BLaER1 (cell line): ENCODE measurements at regions not wholly inside any gene's neighbourhood (a gene's known extent, or its start where the extent isn't known, plus 50 kb on each side); places are given as distances from the start of the nearest gene placed in this dataset.

Experiments
- H3K27ac ChIP-seq: shearing (Covaris generic); formaldehyde crosslinking; 2 replicates; pipeline ENCODE4 v1.8.1; 2022
- H3K27me3 ChIP-seq: shearing (Covaris generic); formaldehyde crosslinking; 2 replicates; pipeline ENCODE4 v1.8.1; 2022
- H3K36me3 ChIP-seq: shearing (Covaris generic); formaldehyde crosslinking; 2 replicates; pipeline ENCODE4 v1.8.1; 2022
- H3K4me1 ChIP-seq: shearing (Covaris generic); formaldehyde crosslinking; 2 replicates; pipeline ENCODE4 v1.8.1; 2022
- H3K4me2 ChIP-seq: shearing (Covaris generic); formaldehyde crosslinking; 2 replicates; pipeline ENCODE4 v1.8.1; 2022
- H3K4me3 ChIP-seq: shearing (Covaris generic); formaldehyde crosslinking; 2 replicates; pipeline ENCODE4 v1.8.1; 2022
- H3K9ac ChIP-seq: shearing (Covaris generic); formaldehyde crosslinking; 2 replicates; pipeline ENCODE4 v1.8.1; 2022
- H3K9me3 ChIP-seq: shearing (Covaris generic); formaldehyde crosslinking; 2 replicates; pipeline ENCODE4 v1.8.1; 2022
- H4K20me1 ChIP-seq: shearing (Covaris generic); formaldehyde crosslinking; 2 replicates; pipeline ENCODE4 v1.8.1; 2022
- Cebpa-rat ChIP-seq: shearing (Covaris generic); IDR thresholded peaks from 2 replicates; pipeline ENCODE4 v1.8.1; 2022

DNA sequence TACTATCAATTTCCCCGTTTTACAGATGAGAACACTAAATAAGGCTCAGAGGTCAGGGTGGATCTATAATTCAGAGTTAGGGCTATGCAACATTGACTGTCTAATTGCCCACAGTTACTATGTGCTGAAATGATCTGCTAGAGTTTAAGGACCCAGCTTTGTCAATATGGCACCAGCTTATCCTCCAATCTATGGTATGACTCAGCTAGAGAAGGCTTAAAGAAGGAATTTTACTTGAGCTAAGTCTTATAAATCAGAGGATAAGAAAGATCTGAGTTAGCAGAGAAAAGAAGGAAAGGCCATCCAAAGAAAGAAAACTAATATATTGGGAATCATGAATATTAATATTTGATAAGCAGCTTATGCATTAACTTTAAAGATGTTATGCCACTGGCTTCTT lies 78.1 kb downstream of the ASB9 start:
- Histone ChIP-seq H3K4me3 (no peak overlapping the region), H3K36me3 (no peaks in the 10 kb centered on the region), H4K20me1 (no peaks in the 10 kb centered on the region), H3K27me3 (peaks cover 85% of the 10 kb centered on the region), H3K4me1 (no peaks in the 10 kb centered on the region), H3K4me2 (no peak overlapping the region), H3K9ac (no peak overlapping the region), H3K9me3 (no peaks in the 10 kb centered on the region), H3K27ac (no peak overlapping the region)
- no peak for TF ChIP-seq Cebpa-rat

GRCh38 chrX:15188039-15188438 lies 81.8 kb downstream of the ASB9 start:
- Histone ChIP-seq H3K27me3 (peaks cover 89% of the 10 kb centered on the region), H3K36me3 (no peaks in the 10 kb centered on the region), H3K4me2 (no peak overlapping the region), H3K9me3 (no peaks in the 10 kb centered on the region), H3K4me3 (no peak overlapping the region), H3K9ac (no peak overlapping the region), H4K20me1 (no peaks in the 10 kb centered on the region), H3K4me1 (no peaks in the 10 kb centered on the region), H3K27ac (no peak overlapping the region)
- no peak for TF ChIP-seq Cebpa-rat

- H3K27ac ChIP-seq: no peak overlapping the region
- no peak overlapping the region for H3K9ac ChIP-seq
- H3K4me1 ChIP-seq: no peaks in the 10 kb centered on the region
- no peak overlapping the region for H3K4me3 ChIP-seq
- H3K9me3 ChIP-seq: no peaks in the 10 kb centered on the region
- peaks cover 8% of the 10 kb centered on the region; the same call in 1 of the 2 replicates for H4K20me1 ChIP-seq
- peaks cover 88% of the 10 kb centered on the region for H3K27me3 ChIP-seq
- no peak overlapping the region for H3K4me2 ChIP-seq
- TF ChIP-seq Cebpa-rat: no peak
- no peaks in the 10 kb centered on the region for H3K36me3 ChIP-seq
These were observed 92.6 kb downstream of the ASB9 start for GRCh38 chrX:15177316-15177715.

- Histone ChIP-seq H3K27ac (no peak overlapping the region), H3K36me3 (no peaks in the 10 kb centered on the region), H3K4me2 (no peak overlapping the region), H3K27me3 (peaks cover 99% of the 10 kb centered on the region), H3K4me3 (no peak overlapping the region), H4K20me1 (no peaks in the 10 kb centered on the region; the same call in 1 of the 2 replicates), H3K4me1 (peaks cover 13% of the 10 kb centered on the region), H3K9me3 (no peaks in the 10 kb centered on the region), H3K9ac (no peak overlapping the region)
- no peak for TF ChIP-seq Cebpa-rat
These were observed 96.5 kb downstream of the ASB9 start for GRCh38 chrX:15173411-15173810.

- Histone ChIP-seq H3K4me2 (peak overlapping the region; percentile 30), H3K27ac (no peak overlapping the region), H3K9ac (no peak overlapping the region), H3K4me3 (no peak overlapping the region), H3K36me3 (no peaks in the 10 kb centered on the region), H3K4me1 (peaks cover 13% of the 10 kb centered on the region), H4K20me1 (no peaks in the 10 kb centered on the region; the same call in 1 of the 2 replicates), H3K27me3 (peaks cover 99% of the 10 kb centered on the region), H3K9me3 (no peaks in the 10 kb centered on the region; the same call in 1 of the 2 replicates)
- no peak for TF ChIP-seq Cebpa-rat
These were observed 99.0 kb downstream of the ASB9 start for GRCh38 chrX:15170927-15171326.

DNA sequence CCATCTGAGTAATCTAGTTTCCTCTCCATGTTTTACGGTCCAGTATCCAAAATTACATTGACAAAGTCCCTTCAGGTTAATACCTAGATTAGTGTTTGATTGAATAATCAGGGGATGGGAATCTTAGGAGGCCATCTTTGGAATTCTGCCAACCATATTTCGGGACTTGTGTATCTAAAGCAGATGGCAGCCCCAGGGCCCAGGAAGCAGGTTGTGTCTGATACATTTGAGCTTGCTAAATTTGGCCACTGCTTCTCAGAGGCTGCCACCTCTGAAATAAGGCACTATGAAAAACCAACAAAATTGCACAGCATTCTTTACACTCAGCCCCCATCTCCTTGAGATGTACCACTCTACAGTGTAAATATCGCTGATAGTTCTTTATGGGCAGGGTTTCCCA lies 102.1 kb downstream of the ASB9 start:
- H3K9me3 ChIP-seq: no peaks in the 10 kb centered on the region; the same call in 1 of the 2 replicates
- no peak for TF ChIP-seq Cebpa-rat
- H4K20me1 ChIP-seq: no peaks in the 10 kb centered on the region; the same call in 1 of the 2 replicates
- no peak overlapping the region for H3K27ac ChIP-seq
- H3K4me1 ChIP-seq: peaks cover 13% of the 10 kb centered on the region
- no peaks in the 10 kb centered on the region for H3K36me3 ChIP-seq
- no peak overlapping the region for H3K4me2 ChIP-seq
- no peak overlapping the region for H3K4me3 ChIP-seq
- no peak overlapping the region for H3K9ac ChIP-seq
- H3K27me3 ChIP-seq: peaks cover 94% of the 10 kb centered on the region

- no peak overlapping the region for H3K27ac ChIP-seq
- no peaks in the 10 kb centered on the region; the same call in 1 of the 2 replicates for H4K20me1 ChIP-seq
- H3K4me2 ChIP-seq: no peak overlapping the region
- H3K27me3 ChIP-seq: peaks cover 92% of the 10 kb centered on the region
- no peak overlapping the region for H3K4me3 ChIP-seq
- no peak for TF ChIP-seq Cebpa-rat
- peaks cover 6% of the 10 kb centered on the region for H3K4me1 ChIP-seq
- H3K9me3 ChIP-seq: no peaks in the 10 kb centered on the region; the same call in 1 of the 2 replicates
- H3K9ac ChIP-seq: no peak overlapping the region
- H3K36me3 ChIP-seq: no peaks in the 10 kb centered on the region
These were observed 104.1 kb downstream of the ASB9 start for GRCh38 chrX:15165832-15166231.

DNA sequence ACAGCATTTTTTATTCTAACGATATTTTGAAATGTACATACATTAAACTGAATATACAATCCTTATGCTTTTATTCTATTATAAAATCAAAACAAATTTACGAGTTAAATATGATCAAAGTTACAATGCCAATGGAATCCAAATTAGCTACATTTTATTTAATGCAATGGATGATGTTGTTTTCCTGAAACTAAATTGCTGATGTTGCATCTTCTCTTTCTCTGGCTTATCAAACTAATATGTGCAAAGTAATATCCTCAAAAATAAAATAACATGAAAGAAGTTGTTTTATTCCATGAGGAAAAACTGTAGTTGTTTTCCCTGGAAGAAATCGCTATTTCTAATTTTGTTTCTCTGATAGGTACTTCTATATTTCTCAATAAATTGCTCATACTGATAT lies 106.8 kb downstream of the ASB9 start:
- TF ChIP-seq Cebpa-rat: no peak
- peaks cover 91% of the 10 kb centered on the region for H3K27me3 ChIP-seq
- H3K4me1 ChIP-seq: no peaks in the 10 kb centered on the region
- H3K36me3 ChIP-seq: no peaks in the 10 kb centered on the region
- no peak overlapping the region for H3K4me3 ChIP-seq
- no peaks in the 10 kb centered on the region; the same call in 1 of the 2 replicates for H3K9me3 ChIP-seq
- no peak overlapping the region for H3K4me2 ChIP-seq
- H3K27ac ChIP-seq: no peak overlapping the region
- no peaks in the 10 kb centered on the region; the same call in 1 of the 2 replicates for H4K20me1 ChIP-seq
- H3K9ac ChIP-seq: no peak overlapping the region

GRCh38 chrX:15160558-15161095 lies 109.3 kb downstream of the ASB9 start:
- H3K4me2 ChIP-seq: no peak overlapping the region

DNA sequence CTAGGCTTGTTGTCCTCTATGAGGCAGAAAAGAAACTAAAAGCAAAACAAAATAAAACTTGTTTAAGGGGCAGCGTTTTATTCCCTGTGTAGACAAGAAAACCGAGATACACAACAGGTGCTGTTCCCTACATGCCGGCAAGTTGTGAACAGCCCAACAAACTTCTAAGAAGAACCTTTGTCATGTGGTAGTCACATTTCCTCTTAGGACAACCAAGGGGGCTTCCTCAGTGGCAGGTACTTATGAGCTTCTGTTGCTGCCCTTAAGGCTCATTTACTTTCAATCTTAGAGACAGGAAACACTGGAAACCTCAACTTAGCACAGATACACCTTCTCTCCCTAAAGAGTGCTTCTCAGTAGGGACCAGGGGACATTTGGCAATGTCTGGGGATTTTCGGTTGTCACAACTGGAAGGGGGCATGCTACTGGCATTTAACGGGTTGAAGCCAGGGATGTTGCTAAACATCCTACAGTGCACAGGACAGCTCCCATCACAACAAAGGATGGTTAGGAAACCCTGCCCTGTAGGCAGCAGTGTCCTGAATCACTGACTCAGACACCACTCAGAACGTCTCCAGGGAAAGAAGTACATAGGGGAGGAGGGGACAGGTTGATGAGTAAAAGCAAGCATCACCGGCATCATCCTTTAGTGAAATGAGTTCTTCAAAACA lies 111.0 kb downstream of the ASB9 start:
- Histone ChIP-seq H3K36me3 (no peaks in the 10 kb centered on the region), H3K27me3 (peaks cover 88% of the 10 kb centered on the region), H3K4me2 (no peak overlapping the region), H3K4me1 (no peaks in the 10 kb centered on the region), H4K20me1 (no peaks in the 10 kb centered on the region; the same call in 1 of the 2 replicates), H3K27ac (no peak overlapping the region), H3K9ac (no peak overlapping the region), H3K9me3 (no peaks in the 10 kb centered on the region), H3K4me3 (no peak overlapping the region)
- no peak for TF ChIP-seq Cebpa-rat

More at GRCh38 chrX:15160558-15161095, 109.3 kb downstream of the ASB9 start:
- Histone ChIP-seq H3K4me1 (no peaks in the 10 kb centered on the region), H3K4me3 (no peak overlapping the region), H4K20me1 (no peaks in the 10 kb centered on the region; the same call in 1 of the 2 replicates), H3K9me3 (no peaks in the 10 kb centered on the region), H3K27ac (no peak overlapping the region), H3K27me3 (peaks cover 91% of the 10 kb centered on the region), H3K36me3 (no peaks in the 10 kb centered on the region), H3K9ac (no peak overlapping the region)
- no peak for TF ChIP-seq Cebpa-rat
